Gastrocnemius medialis (tissue), 4 donors: ENCODE measurements at regions not wholly inside any gene's neighbourhood (a gene's known extent, or its start where the extent isn't known, plus 50 kb on each side); places are given as distances from the start of the nearest gene placed in this dataset.

ENCODE experiments used
- ATAC-seq, 2 donors: fragments of 150-250 bp; one replicate each; pipeline ENCODE4 v1.9.1; 2016
- DNase-seq, 2 donors: peaks; one replicate each; pipeline ENCODE4 v3.0.0-alpha.2; 2019
- H3K27ac ChIP-seq, 4 donors: fragments of 200-600 bp; sonication (generic); 1 replicate in 1 of 4; 2 replicates in 3 of 4; pipeline ENCODE4 v1.5.1; 2016 to 2018; ENCODE audit warnings: mild to moderate bottlenecking in 2 of 4, moderate library complexity in 1 of 4
- H3K27me3 ChIP-seq, 3 donors: fragments of 200-600 bp; sonication (generic) in 2 of 3; 1 replicate in 1 of 3; 2 replicates in 2 of 3; pipeline versions ENCODE4 v1.5.1 to v1.6.0; 2016 to 2019; ENCODE audit warnings: mild to moderate bottlenecking in 1 of 3, moderate library complexity in 1 of 3
- H3K36me3 ChIP-seq, 2 donors: fragments of 200-600 bp; sonication (generic) in 1 of 2; one replicate each; pipeline ENCODE4 v1.5.1; 2017 to 2018
- H3K4me1 ChIP-seq, 2 donors: fragments of 200-600 bp; sonication (generic) in 1 of 2; one replicate each; pipeline ENCODE4 v1.5.1; 2016 to 2017; ENCODE audit warnings: mild to moderate bottlenecking in 2 of 2
- H3K4me3 ChIP-seq, 4 donors: fragments of 200-600 bp; sonication (generic) in 3 of 4; 1 replicate in 1 of 4; 2 replicates in 3 of 4; pipeline ENCODE4 v1.5.1; 2016 to 2019; ENCODE audit warnings: mild to moderate bottlenecking in 2 of 4
- H3K9me3 ChIP-seq, 3 donors: fragments of 200-600 bp; sonication (generic) in 2 of 3; 1 replicate in 1 of 3; 2 replicates in 2 of 3; pipeline ENCODE4 v1.5.1; 2016 to 2019
- CTCF ChIP-seq, 5 experiments: fragments of 450-650 bp in 3 of 5; fragments of 200-600 bp in 2 of 5; sonication (generic) in 2 of 5; IDR thresholded peaks in 4 of 5; conservative IDR thresholded peaks in 1 of 5; 1 replicate in 4 of 5; 2 replicates in 1 of 5; pipeline ENCODE4 v1.5.1; 2016 to 2019; ENCODE audit warnings: antibody characterized with exemption in 5 of 5, mild to moderate bottlenecking in 3 of 5, moderate library complexity in 3 of 5
- POLR2A ChIP-seq, 2 donors: fragments of 450-650 bp; IDR thresholded peaks; one replicate each; pipeline ENCODE4 v1.6.1; 2017; ENCODE audit warnings: antibody characterized with exemption in 2 of 2, mild to moderate bottlenecking in 2 of 2, moderate library complexity in 2 of 2
- in situ Hi-C, 4 donors: fragments of 200-750 bp; cut with MboI; loops; one replicate each; pipeline versions ENCODE4 v1.15.0 to v1.8.0; 2017; ENCODE audit warnings: low sequenced_read_pairs in 4 of 4
- intact Hi-C: fragments of 100-400 bp; cut with DNase I; formaldehyde crosslinking; loops from one replicate; pipeline ENCODE4 v1.15.1; 2023; ENCODE audit warnings: low total_unique reads

- H3K36me3 ChIP-seq, result no peaks in the 10 kb centered on the region
- in situ Hi-C loops, result no loop called here
- H3K4me1 ChIP-seq, result no peaks in the 10 kb centered on the region
- ATAC-seq (no peak), DNase-seq (no peak)
- H3K27ac ChIP-seq, result no peak overlapping the region
- intact Hi-C loops, result no loop called here
- H3K27me3 ChIP-seq, result no peaks in the 10 kb centered on the region
- no peaks in the 10 kb centered on the region for H3K9me3 ChIP-seq
- no peak overlapping the region for H3K4me3 ChIP-seq
- TF ChIP-seq CTCF (IDR thresholded peaks at IDR 0.05 in 4 of 5, conservative IDR thresholded peaks at IDR 0.05 in 1 of 5), result no peak
- no peak for TF ChIP-seq POLR2A (IDR thresholded peaks at IDR 0.05)
Observed at GRCh38 chr12:24038211-24038997, 88.9 kb upstream of the SOX5 start.

- DNase-seq, result no peak
- in situ Hi-C loops, result no loop called here
- TF ChIP-seq CTCF (IDR thresholded peaks at IDR 0.05 in 4 of 5, conservative IDR thresholded peaks at IDR 0.05 in 1 of 5), result no peak
- no peak for TF ChIP-seq POLR2A (IDR thresholded peaks at IDR 0.05)
- ATAC-seq, result no peak
- no peaks in the 10 kb centered on the region for H3K27me3 ChIP-seq
- H3K27ac ChIP-seq, result no peak overlapping the region
- H3K36me3 ChIP-seq, result no peaks in the 10 kb centered on the region
- intact Hi-C loops, result no loop called here
- no peaks in the 10 kb centered on the region for H3K4me1 ChIP-seq
- no peak overlapping the region for H3K4me3 ChIP-seq
- H3K9me3 ChIP-seq, result no peaks in the 10 kb centered on the region
Observed at GRCh38 chr12:24036438-24037216, 87.2 kb upstream of the SOX5 start.

GRCh38 chr12:24034894-24035293, 85.4 kb upstream of the SOX5 start:
- Histone ChIP-seq H3K4me1 (no peaks in the 10 kb centered on the region), H3K36me3 (no peaks in the 10 kb centered on the region), H3K27ac (no peak overlapping the region), H3K4me3 (no peak overlapping the region), H3K27me3 (no peaks in the 10 kb centered on the region), H3K9me3 (no peaks in the 10 kb centered on the region)
- intact Hi-C loops (no loop called here), in situ Hi-C loops (no loop called here)
- no peak for TF ChIP-seq CTCF (IDR thresholded peaks at IDR 0.05 in 4 of 5, conservative IDR thresholded peaks at IDR 0.05 in 1 of 5)
- no peak for TF ChIP-seq POLR2A (IDR thresholded peaks at IDR 0.05)
- ATAC-seq, result no peak
- no peak for DNase-seq

GRCh38 chr12:24034160-24034559, 84.7 kb upstream of the SOX5 start:
- H3K27me3 ChIP-seq, result no peaks in the 10 kb centered on the region
- no peak for ATAC-seq
- H3K36me3 ChIP-seq, result no peaks in the 10 kb centered on the region
- in situ Hi-C loops (no loop called here), intact Hi-C loops (no loop called here)
- DNase-seq, result no peak
- no peak overlapping the region for H3K27ac ChIP-seq
- no peaks in the 10 kb centered on the region for H3K4me1 ChIP-seq
- no peak overlapping the region for H3K4me3 ChIP-seq
- no peaks in the 10 kb centered on the region for H3K9me3 ChIP-seq
- TF ChIP-seq POLR2A (IDR thresholded peaks at IDR 0.05), result no peak
- TF ChIP-seq CTCF (IDR thresholded peaks at IDR 0.05 in 4 of 5, conservative IDR thresholded peaks at IDR 0.05 in 1 of 5), result no peak
